ENCODE measurements at regions not wholly inside any gene's neighbourhood (a gene's known extent, or its start where the extent isn't known, plus 50 kb on each side); places are given as distances from the start of the nearest gene placed in this dataset.

GRCh38 chr2:220263300-220263699 lies 635.9 kb downstream of the SLC4A3 start:
- no peak for TF ChIP-seq CTCF (IDR thresholded peaks at IDR 0.05)
- TF ChIP-seq ZFX (IDR thresholded peaks at IDR 0.05; ENCODE audit: borderline replicate concordance): no peak

Data from 22Rv1 (cell line).